H9 (cell line): ENCODE measurements at regions not wholly inside any gene's neighbourhood (a gene's known extent, or its start where the extent isn't known, plus 50 kb on each side); places are given as distances from the start of the nearest gene placed in this dataset.

Experiments used
- DNase-seq: peaks from one replicate; pipeline ENCODE4 v3.0.0-alpha.2; 2017
- H2AFZ ChIP-seq: one replicate; pipeline ENCODE4 v1.6.1; 2013; ENCODE audit warnings: mild to moderate bottlenecking, low read length, control low read depth, moderate library complexity
- H2AK5ac ChIP-seq: 2 replicates; pipeline ENCODE4 v1.6.1; 2013; ENCODE audit warnings: low read length, control low read depth, mixed read lengths; ENCODE audit not compliant: insufficient read length
- H2BK120ac ChIP-seq: one replicate; pipeline ENCODE4 v1.6.1; 2013; ENCODE audit warnings: low read depth, mild to moderate bottlenecking, low read length, control low read depth, inconsistent platforms; ENCODE audit not compliant: poor library complexity, severe bottlenecking
- H2BK12ac ChIP-seq: 2 replicates; pipeline ENCODE4 v1.6.1; 2013; ENCODE audit warnings: low read length, control low read depth, mixed read lengths, low read depth; ENCODE audit not compliant: insufficient read length
- H2BK15ac ChIP-seq: 2 replicates; pipeline ENCODE4 v1.6.1; 2013; ENCODE audit warnings: low read depth, low read length, control low read depth
- H2BK20ac ChIP-seq: one replicate; pipeline ENCODE4 v1.6.1; 2013; ENCODE audit warnings: low read depth, mild to moderate bottlenecking, low read length, control low read depth, inconsistent platforms; ENCODE audit not compliant: poor library complexity, severe bottlenecking
- H2BK5ac ChIP-seq: 2 replicates; pipeline ENCODE4 v1.6.1; 2013; ENCODE audit warnings: low read length, control low read depth, mixed read lengths; ENCODE audit not compliant: insufficient read length
- H3K14ac ChIP-seq: 2 replicates; pipeline ENCODE4 v1.6.1; 2013; ENCODE audit warnings: low read length, control low read depth; ENCODE audit not compliant: insufficient read depth
- H3K18ac ChIP-seq: 2 replicates; pipeline ENCODE4 v1.6.1; 2013; ENCODE audit warnings: low read depth, mild to moderate bottlenecking, mixed read lengths, low read length, control low read depth; ENCODE audit not compliant: insufficient read length
- H3K23ac ChIP-seq: 2 replicates; pipeline ENCODE4 v1.6.1; 2013; ENCODE audit warnings: low read length, control low read depth, mixed read lengths, low read depth; ENCODE audit not compliant: insufficient read length
- H3K23me2 ChIP-seq: 2 replicates; pipeline ENCODE4 v1.6.1; 2013; ENCODE audit warnings: low read depth, mild to moderate bottlenecking, mixed read lengths, low read length, control low read depth; ENCODE audit not compliant: insufficient read length, poor library complexity, severe bottlenecking
- H3K27ac ChIP-seq: 2 replicates; pipeline ENCODE4 v1.5.1; 2013; ENCODE audit warnings: low read length, control low read depth, mixed read lengths, low read depth; ENCODE audit not compliant: insufficient read length
- H3K27me3 ChIP-seq: 2 replicates; pipeline ENCODE4 v1.6.1; 2013; ENCODE audit warnings: low read length, control low read depth, inconsistent platforms; ENCODE audit not compliant: insufficient read depth
- H3K4ac ChIP-seq: 2 replicates; pipeline ENCODE4 v1.6.1; 2013; ENCODE audit warnings: low read depth, mild to moderate bottlenecking, control low read depth, inconsistent platforms, low read length, moderate library complexity
- H3K4me1 ChIP-seq: 2 replicates; pipeline ENCODE4 v1.6.1; 2013; ENCODE audit warnings: low read length, control low read depth, inconsistent platforms; ENCODE audit not compliant: insufficient read depth
- H3K4me2 ChIP-seq: 2 replicates; pipeline ENCODE4 v1.6.1; 2013; ENCODE audit warnings: low read length, control low read depth, mixed read lengths; ENCODE audit not compliant: insufficient read length, insufficient read depth
- H3K56ac ChIP-seq: 2 replicates; pipeline ENCODE4 v1.6.1; 2013; ENCODE audit warnings: low read depth, mild to moderate bottlenecking, mixed read lengths, low read length, control low read depth; ENCODE audit not compliant: insufficient read length
- H3K79me1 ChIP-seq: 2 replicates; pipeline ENCODE4 v1.6.1; 2013; ENCODE audit warnings: low read depth, mild to moderate bottlenecking, moderate library complexity, low read length, control low read depth, inconsistent platforms; ENCODE audit not compliant: insufficient read depth, poor library complexity, severe bottlenecking
- H3K79me2 ChIP-seq: 2 replicates; pipeline ENCODE4 v1.6.1; 2013; ENCODE audit warnings: low read length, control low read depth, inconsistent platforms; ENCODE audit not compliant: insufficient read depth
- H3K9ac ChIP-seq: 2 replicates; pipeline ENCODE4 v1.6.1; 2013; ENCODE audit warnings: low read length, control low read depth, mixed read lengths; ENCODE audit not compliant: insufficient read length; ENCODE audit errors: extremely low read depth
- H3K9me3 ChIP-seq: one replicate; pipeline ENCODE4 v1.6.1; 2013; ENCODE audit warnings: low read depth, low read length, inconsistent platforms; ENCODE audit not compliant: control insufficient read depth
- H3T11ph ChIP-seq: one replicate; pipeline ENCODE4 v1.6.1; 2013; ENCODE audit warnings: mild to moderate bottlenecking, low read length, control low read depth, inconsistent platforms
- H4K20me1 ChIP-seq: one replicate; pipeline ENCODE4 v1.6.1; 2013; ENCODE audit not compliant: control insufficient read depth, insufficient read length, insufficient read depth
- H4K5ac ChIP-seq: 2 replicates; pipeline ENCODE4 v1.6.1; 2013; ENCODE audit warnings: low read depth, mild to moderate bottlenecking, mixed read lengths, low read length, control low read depth; ENCODE audit not compliant: insufficient read length
- H4K8ac ChIP-seq: replicated peaks from 2 replicates; pipeline ENCODE4 v1.6.1; 2013; ENCODE audit warnings: low read length, control low read depth, mixed read lengths, low read depth; ENCODE audit not compliant: insufficient read length
- H4K91ac ChIP-seq: 2 replicates; pipeline ENCODE4 v1.6.1; 2013; ENCODE audit warnings: low read depth, mild to moderate bottlenecking, moderate library complexity, mixed read lengths, low read length, control low read depth; ENCODE audit not compliant: insufficient read length
- H3K27ac Mint-ChIP-seq, 3 experiments: 2 replicates in 2 of 3; 3 replicates in 1 of 3; pipeline ENCODE4 v1.8.0; 2020 to 2021; ENCODE audit warnings: mixed read lengths in 3 of 3, mild to moderate bottlenecking in 1 of 3, moderate library complexity in 1 of 3
- H3K27me3 Mint-ChIP-seq: 2 replicates; pipeline ENCODE4 v1.8.0; 2021; ENCODE audit warnings: low read depth, mild to moderate bottlenecking, moderate library complexity, mixed read lengths
- H3K36me3 Mint-ChIP-seq, 3 experiments: 2 replicates in 2 of 3; 3 replicates in 1 of 3; pipeline ENCODE4 v1.8.0; 2020 to 2021; ENCODE audit warnings: low read depth in 3 of 3, mixed read lengths in 3 of 3; ENCODE audit not compliant: insufficient read depth in 1 of 3
- H3K4me1 Mint-ChIP-seq, 2 experiments: 2 replicates each; pipeline ENCODE4 v1.8.0; 2020; ENCODE audit warnings: mixed read lengths in 2 of 2
- H3K4me3 Mint-ChIP-seq, 2 experiments: 2 replicates in 1 of 2; 3 replicates in 1 of 2; pipeline ENCODE4 v1.8.0; 2020 to 2021; ENCODE audit warnings: mild to moderate bottlenecking in 2 of 2, mixed read lengths in 2 of 2, moderate library complexity in 1 of 2
- H3K9me3 Mint-ChIP-seq, 2 experiments: 2 replicates in 1 of 2; 3 replicates in 1 of 2; pipeline ENCODE4 v1.8.0; 2020; ENCODE audit warnings: mild to moderate bottlenecking in 2 of 2, mixed read lengths in 2 of 2, moderate library complexity in 1 of 2
- WGBS: extraction: QIAGEN DNeasy Blood & Tissue Kit; methylation state at CpG from one replicate; pipeline ENCODE4 v1.1.7; 2013; ENCODE audit warnings: missing lambda C conversion rate, low lambda C conversion rate, mixed read lengths; ENCODE audit not compliant: insufficient read length; ENCODE audit errors: extremely low coverage; 5-methylcytosine and 5-hydroxymethylcytosine counted together
- TF ChIP-seq, protein P1 (sequence below): fragments of 200-600 bp; sonication (generic); conservative IDR thresholded peaks from 3 replicates; pipeline ENCODE4 v1.8.0; 2021; ENCODE audit warnings: antibody characterized with exemption, mild to moderate bottlenecking

DNA sequence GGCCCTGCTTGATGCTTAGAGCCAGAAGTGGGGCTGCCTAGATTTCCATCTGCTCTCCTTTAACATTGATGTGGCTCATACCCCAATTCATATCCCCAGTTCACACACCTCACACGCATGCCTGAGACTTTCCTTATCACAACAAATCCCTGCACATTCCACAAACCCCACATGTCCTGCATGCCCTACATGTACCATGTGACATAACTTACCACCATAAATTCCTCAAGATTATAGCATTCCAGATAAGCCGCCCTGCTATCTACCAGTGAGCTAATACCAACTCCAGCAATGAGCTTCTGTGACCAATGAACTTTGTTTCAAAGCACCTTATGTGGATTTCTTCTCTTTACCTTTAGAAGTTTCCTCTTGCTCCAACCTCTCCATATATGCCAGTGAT lies 104.7 kb upstream of the RAB11FIP2 start:
- Histone ChIP-seq H3T11ph (no peak overlapping the region), H3K56ac (no peak overlapping the region), H3K18ac (no peak overlapping the region), H3K9ac (no peak overlapping the region), H3K9me3 (no peaks in the 10 kb centered on the region), H2AFZ (no peak overlapping the region), H2BK5ac (no peak overlapping the region), H2BK15ac (no peak overlapping the region), H3K79me2 (no peaks in the 10 kb centered on the region), H2AK5ac (no peak overlapping the region), H3K27me3 (no peaks in the 10 kb centered on the region), H4K91ac (no peak overlapping the region), H3K23ac (no peak overlapping the region), H3K4me2 (no peak overlapping the region), H3K23me2 (no peaks in the 10 kb centered on the region), H2BK120ac (no peak overlapping the region), H3K14ac (no peak overlapping the region), H3K79me1 (no peaks in the 10 kb centered on the region), H4K20me1 (no peaks in the 10 kb centered on the region), H2BK12ac (no peak overlapping the region), H3K4ac (no peak overlapping the region), H3K27ac (no peak overlapping the region), H4K8ac (no peak overlapping the region), H2BK20ac (no peak overlapping the region), H4K5ac (no peak overlapping the region), H3K4me1 (no peaks in the 10 kb centered on the region; the same call in 1 of the 2 replicates)
- H3K4me1 Mint-ChIP-seq, result no peaks in the 10 kb centered on the region; a peak in 1 of 4 replicates
- DNase-seq, result no peak
- H3K4me3 Mint-ChIP-seq, result no peak overlapping the region
- no peak overlapping the region for H3K27ac Mint-ChIP-seq
- no peaks in the 10 kb centered on the region for H3K27me3 Mint-ChIP-seq
- no peaks in the 10 kb centered on the region; a peak in 1 of 7 replicates for H3K36me3 Mint-ChIP-seq
- TF ChIP-seq, protein P1, sequence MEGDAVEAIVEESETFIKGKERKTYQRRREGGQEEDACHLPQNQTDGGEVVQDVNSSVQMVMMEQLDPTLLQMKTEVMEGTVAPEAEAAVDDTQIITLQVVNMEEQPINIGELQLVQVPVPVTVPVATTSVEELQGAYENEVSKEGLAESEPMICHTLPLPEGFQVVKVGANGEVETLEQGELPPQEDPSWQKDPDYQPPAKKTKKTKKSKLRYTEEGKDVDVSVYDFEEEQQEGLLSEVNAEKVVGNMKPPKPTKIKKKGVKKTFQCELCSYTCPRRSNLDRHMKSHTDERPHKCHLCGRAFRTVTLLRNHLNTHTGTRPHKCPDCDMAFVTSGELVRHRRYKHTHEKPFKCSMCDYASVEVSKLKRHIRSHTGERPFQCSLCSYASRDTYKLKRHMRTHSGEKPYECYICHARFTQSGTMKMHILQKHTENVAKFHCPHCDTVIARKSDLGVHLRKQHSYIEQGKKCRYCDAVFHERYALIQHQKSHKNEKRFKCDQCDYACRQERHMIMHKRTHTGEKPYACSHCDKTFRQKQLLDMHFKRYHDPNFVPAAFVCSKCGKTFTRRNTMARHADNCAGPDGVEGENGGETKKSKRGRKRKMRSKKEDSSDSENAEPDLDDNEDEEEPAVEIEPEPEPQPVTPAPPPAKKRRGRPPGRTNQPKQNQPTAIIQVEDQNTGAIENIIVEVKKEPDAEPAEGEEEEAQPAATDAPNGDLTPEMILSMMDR, result no peak
- no CpG with 5 or more reads among the region's 2 CpGs for WGBS
- H3K9me3 Mint-ChIP-seq, result peaks cover 0 to 3% of the 10 kb centered on the region in 2 experiments; a peak in 2 of 5 replicates
